ENCODE measurements at regions not wholly inside any gene's neighbourhood (a gene's known extent, or its start where the extent isn't known, plus 50 kb on each side); places are given as distances from the start of the nearest gene placed in this dataset.
"Not testable (repeated sequence)": the region's sequence is repeated elsewhere in the genome, so short reads cannot be mapped to it uniquely, and the experiment has no call there.

DNA sequence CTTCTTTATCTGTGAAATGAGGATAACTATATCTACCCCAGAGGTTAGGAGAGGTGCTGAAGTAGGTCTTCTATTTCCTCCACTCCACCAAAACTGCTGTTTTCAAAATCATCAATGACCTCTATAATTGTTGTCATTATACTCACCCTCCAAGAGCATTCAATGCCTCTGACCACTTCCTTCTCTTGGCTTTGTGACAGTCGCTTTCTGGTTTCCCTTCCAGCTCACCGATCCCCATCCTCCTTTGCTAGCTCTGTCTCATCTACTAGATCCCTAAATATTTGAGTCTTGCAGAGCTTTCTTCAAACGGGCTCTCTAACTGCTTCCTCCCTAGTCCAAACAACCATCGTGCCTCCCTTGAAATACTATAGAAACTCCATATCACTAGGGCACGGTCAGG lies 153.5 kb downstream of the RPLP1 start:
- Histone ChIP-seq H3K27me3 (ENCODE audit: insufficient read depth, low read length) (no peaks in the 10 kb centered on the region), H3K9me3 (ENCODE audit: low read depth, low read length) (no peaks in the 10 kb centered on the region), H3K4me1 (ENCODE audit: insufficient read depth, low read length) (peaks cover 66% of the 10 kb centered on the region), H3K4me3 (ENCODE audit: low read length) (no peak overlapping the region)

DNA sequence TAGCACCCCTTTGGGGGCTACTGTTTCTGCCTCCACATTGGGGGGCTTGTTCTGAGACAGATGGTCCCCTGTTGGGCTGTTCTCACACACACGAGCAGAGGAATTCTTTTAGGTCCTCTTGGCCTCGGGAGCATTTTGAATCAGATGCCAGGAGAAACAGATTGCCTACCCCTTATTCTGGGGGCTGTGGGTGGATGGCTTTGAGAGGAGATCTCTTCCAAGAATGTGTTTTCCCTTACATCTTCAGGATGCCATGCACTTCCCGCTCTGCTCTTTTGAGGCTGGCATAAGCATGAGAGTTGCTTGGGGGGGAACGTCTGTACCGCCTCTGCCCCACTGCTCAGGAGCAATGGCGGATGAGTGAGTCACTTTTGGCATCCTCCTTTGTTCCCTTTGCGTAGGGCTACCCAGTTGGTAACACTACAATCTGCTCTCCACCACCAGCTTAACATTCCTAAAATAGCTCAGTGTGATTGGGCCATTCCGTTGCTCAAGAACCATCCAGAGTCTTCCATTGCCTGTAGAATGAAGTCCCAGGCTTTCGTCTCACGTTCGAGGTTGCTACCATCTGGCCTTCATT lies 154.4 kb downstream of the RPLP1 start:
- H3K4me3 ChIP-seq (ENCODE audit: low read length): no peak overlapping the region
- H3K4me1 ChIP-seq (ENCODE audit: insufficient read depth, low read length): peaks cover 67% of the 10 kb centered on the region

GRCh38 chr15:69608661-69609060 lies 156.0 kb downstream of the RPLP1 start:
- peaks cover 66% of the 10 kb centered on the region for H3K4me1 ChIP-seq (ENCODE audit: insufficient read depth, low read length)
- no peaks in the 10 kb centered on the region for H3K27me3 ChIP-seq (ENCODE audit: insufficient read depth, low read length)
- H3K9me3 ChIP-seq (ENCODE audit: low read depth, low read length): no peaks in the 10 kb centered on the region
- no peak overlapping the region for H3K4me3 ChIP-seq (ENCODE audit: low read length)

More for the DNA sequence above, 154.4 kb downstream of the RPLP1 start:
- no peaks in the 10 kb centered on the region for H3K27me3 ChIP-seq (ENCODE audit: insufficient read depth, low read length)
- no peaks in the 10 kb centered on the region for H3K9me3 ChIP-seq (ENCODE audit: low read depth, low read length)

GRCh38 chr15:69609176-69609575 lies 156.6 kb downstream of the RPLP1 start:
- Histone ChIP-seq H3K27me3 (ENCODE audit: insufficient read depth, low read length) (no peaks in the 10 kb centered on the region), H3K9me3 (ENCODE audit: low read depth, low read length) (no peaks in the 10 kb centered on the region), H3K4me3 (ENCODE audit: low read length) (no peak overlapping the region), H3K4me1 (ENCODE audit: insufficient read depth, low read length) (peaks cover 60% of the 10 kb centered on the region)

GRCh38 chr15:69609776-69610175 lies 157.2 kb downstream of the RPLP1 start:
- no peaks in the 10 kb centered on the region for H3K9me3 ChIP-seq (ENCODE audit: low read depth, low read length)
- no peaks in the 10 kb centered on the region for H3K27me3 ChIP-seq (ENCODE audit: insufficient read depth, low read length)
- H3K4me1 ChIP-seq (ENCODE audit: insufficient read depth, low read length): peaks cover 56% of the 10 kb centered on the region
- no peak overlapping the region for H3K4me3 ChIP-seq (ENCODE audit: low read length)

DNA sequence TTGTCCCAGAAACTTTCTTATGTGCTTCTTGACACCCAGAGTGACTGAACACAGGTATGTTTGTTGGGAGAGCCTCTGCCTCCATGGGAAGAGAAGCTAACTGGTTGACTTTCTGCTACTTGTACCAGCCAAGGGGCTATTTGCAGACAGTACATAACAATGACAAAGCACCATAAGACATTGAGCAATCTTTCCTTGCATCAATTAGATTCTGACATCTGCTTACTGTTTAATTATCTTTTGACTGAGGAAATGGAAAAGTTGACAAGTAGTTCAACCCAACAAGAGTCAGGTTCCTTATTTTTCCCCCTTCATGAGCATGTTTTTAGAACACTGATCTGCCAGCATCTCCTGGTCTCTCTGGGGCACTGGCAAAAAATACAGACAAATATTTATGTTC lies 157.7 kb downstream of the RPLP1 start:
- no peaks in the 10 kb centered on the region for H3K27me3 ChIP-seq (ENCODE audit: insufficient read depth, low read length)
- H3K9me3 ChIP-seq (ENCODE audit: low read depth, low read length): no peaks in the 10 kb centered on the region
- H3K4me3 ChIP-seq (ENCODE audit: low read length): no peak overlapping the region
- H3K4me1 ChIP-seq (ENCODE audit: insufficient read depth, low read length): peaks cover 54% of the 10 kb centered on the region

- no peaks in the 10 kb centered on the region for H3K27me3 ChIP-seq (ENCODE audit: insufficient read depth, low read length)
- no peaks in the 10 kb centered on the region for H3K9me3 ChIP-seq (ENCODE audit: low read depth, low read length)
- H3K4me3 ChIP-seq (ENCODE audit: low read length): no peak overlapping the region
- peaks cover 49% of the 10 kb centered on the region for H3K4me1 ChIP-seq (ENCODE audit: insufficient read depth, low read length)
Measured at GRCh38 chr15:69610858-69611257, 158.2 kb downstream of the RPLP1 start.

- Histone ChIP-seq H3K4me1 (ENCODE audit: insufficient read depth, low read length) (peaks cover 42% of the 10 kb centered on the region), H3K9me3 (ENCODE audit: low read depth, low read length) (no peaks in the 10 kb centered on the region), H3K27me3 (ENCODE audit: insufficient read depth, low read length) (no peaks in the 10 kb centered on the region), H3K4me3 (ENCODE audit: low read length) (no peak overlapping the region)
Measured at GRCh38 chr15:69612112-69612511, 159.5 kb downstream of the RPLP1 start.

- no peaks in the 10 kb centered on the region for H3K9me3 ChIP-seq (ENCODE audit: low read depth, low read length)
- no peak overlapping the region for H3K4me3 ChIP-seq (ENCODE audit: low read length)
- H3K4me1 ChIP-seq (ENCODE audit: insufficient read depth, low read length): peaks cover 36% of the 10 kb centered on the region
- H3K27me3 ChIP-seq (ENCODE audit: insufficient read depth, low read length): no peaks in the 10 kb centered on the region
Measured at GRCh38 chr15:69613182-69613581, 160.6 kb downstream of the RPLP1 start.

DNA sequence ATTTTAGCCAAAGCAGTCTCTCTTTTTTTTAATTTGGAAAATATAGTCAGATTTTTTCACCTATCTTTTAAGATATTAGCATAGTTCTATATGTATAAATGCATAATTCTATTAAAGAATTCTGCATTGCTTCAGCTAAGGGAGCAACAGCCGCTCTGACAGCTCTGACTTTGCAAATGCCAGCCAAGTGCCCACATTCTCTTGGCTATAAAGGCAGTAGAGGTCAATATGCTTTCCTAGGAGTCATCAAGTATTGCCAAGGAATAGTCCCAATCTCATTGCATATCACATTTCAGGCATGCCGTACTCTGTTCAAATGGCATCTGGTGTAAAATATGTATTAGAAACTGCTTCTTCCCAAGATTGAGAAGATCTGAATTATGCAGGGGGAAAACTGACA lies 161.4 kb downstream of the RPLP1 start:
- no peak overlapping the region for H3K4me3 ChIP-seq (ENCODE audit: low read length)

GRCh38 chr15:69615736-69616135 lies 163.1 kb downstream of the RPLP1 start:
- no peaks in the 10 kb centered on the region for H3K27me3 ChIP-seq (ENCODE audit: insufficient read depth, low read length)
- peaks cover 12% of the 10 kb centered on the region for H3K4me1 ChIP-seq (ENCODE audit: insufficient read depth, low read length)
- no peaks in the 10 kb centered on the region for H3K9me3 ChIP-seq (ENCODE audit: low read depth, low read length)
- no peak overlapping the region for H3K4me3 ChIP-seq (ENCODE audit: low read length)

More for the DNA sequence above, 161.4 kb downstream of the RPLP1 start:
- no peaks in the 10 kb centered on the region for H3K27me3 ChIP-seq (ENCODE audit: insufficient read depth, low read length)
- peaks cover 29% of the 10 kb centered on the region for H3K4me1 ChIP-seq (ENCODE audit: insufficient read depth, low read length)
- no peaks in the 10 kb centered on the region for H3K9me3 ChIP-seq (ENCODE audit: low read depth, low read length)

GRCh38 chr15:69616558-69616957 lies 163.9 kb downstream of the RPLP1 start:
- peaks cover 6% of the 10 kb centered on the region for H3K4me1 ChIP-seq (ENCODE audit: insufficient read depth, low read length)
- H3K27me3 ChIP-seq (ENCODE audit: insufficient read depth, low read length): no peaks in the 10 kb centered on the region
- no peaks in the 10 kb centered on the region for H3K9me3 ChIP-seq (ENCODE audit: low read depth, low read length)
- H3K4me3 ChIP-seq (ENCODE audit: low read length): no peak overlapping the region

GRCh38 chr15:69617144-69617543 lies 164.5 kb downstream of the RPLP1 start:
- H3K27me3 ChIP-seq (ENCODE audit: insufficient read depth, low read length); H3K4me1 ChIP-seq (ENCODE audit: insufficient read depth, low read length); H3K9me3 ChIP-seq (ENCODE audit: low read depth, low read length); H3K4me3 ChIP-seq (ENCODE audit: low read length): not testable (repeated sequence)

- Histone ChIP-seq H3K9me3 (ENCODE audit: low read depth, low read length) (no peaks in the 10 kb centered on the region), H3K27me3 (ENCODE audit: insufficient read depth, low read length) (no peaks in the 10 kb centered on the region), H3K4me1 (ENCODE audit: insufficient read depth, low read length) (peaks cover 30% of the 10 kb centered on the region), H3K4me3 (ENCODE audit: low read length) (no peak overlapping the region)
Measured at GRCh38 chr15:69623392-69624154, 171.0 kb downstream of the RPLP1 start.

DNA sequence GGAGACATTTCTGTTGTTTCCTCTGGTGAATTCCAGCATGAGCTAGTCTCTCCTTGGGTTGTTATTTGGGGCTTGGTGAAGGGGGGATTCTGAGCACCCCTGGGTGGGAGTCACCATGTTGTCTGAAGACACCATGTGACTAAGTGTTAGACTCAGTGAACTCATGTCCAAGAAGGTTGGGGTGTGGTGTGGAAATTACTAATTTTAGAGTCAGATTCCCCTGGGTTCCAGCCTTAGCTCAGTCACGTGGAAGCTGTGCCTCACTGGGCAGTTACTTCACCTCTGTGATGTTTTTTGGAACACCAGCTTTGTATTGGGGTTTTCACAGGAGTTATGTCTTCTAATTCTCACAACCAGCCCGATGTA lies 171.5 kb downstream of the RPLP1 start:
- Histone ChIP-seq H3K4me1 (ENCODE audit: insufficient read depth, low read length) (peaks cover 30% of the 10 kb centered on the region), H3K4me3 (ENCODE audit: low read length) (no peak overlapping the region), H3K27me3 (ENCODE audit: insufficient read depth, low read length) (no peaks in the 10 kb centered on the region), H3K9me3 (ENCODE audit: low read depth, low read length) (no peaks in the 10 kb centered on the region)

GRCh38 chr15:69624816-69625215 lies 172.2 kb downstream of the RPLP1 start:
- no peaks in the 10 kb centered on the region for H3K27me3 ChIP-seq (ENCODE audit: insufficient read depth, low read length)
- H3K4me1 ChIP-seq (ENCODE audit: insufficient read depth, low read length): peaks cover 30% of the 10 kb centered on the region
- no peak overlapping the region for H3K4me3 ChIP-seq (ENCODE audit: low read length)
- no peaks in the 10 kb centered on the region for H3K9me3 ChIP-seq (ENCODE audit: low read depth, low read length)
